ENCODE measurements at regions not wholly inside any gene's neighbourhood (a gene's known extent, or its start where the extent isn't known, plus 50 kb on each side); places are given as distances from the start of the nearest gene placed in this dataset.
"Not testable (repeated sequence)": the region's sequence is repeated elsewhere in the genome, so short reads cannot be mapped to it uniquely, and the experiment has no call there.

- DNase-seq = no peak
Observed at GRCh38 chr13:99766641-99767045, 204.9 kb downstream of the ZIC5 start.

- no peak for DNase-seq
Observed at GRCh38 chr13:99765869-99766268, 205.7 kb downstream of the ZIC5 start.

GRCh38 chr13:99760456-99760855 is 211.1 kb downstream of the ZIC5 start:
- DNase-seq = no peak

- DNase-seq = no peak
Observed at GRCh38 chr13:99759163-99759552, 212.4 kb downstream of the ZIC5 start.

GRCh38 chr13:99758460-99759162 is 213.0 kb downstream of the ZIC5 start:
- no peak for DNase-seq

- no peak for DNase-seq
Observed at GRCh38 chr13:99757756-99758459, 213.7 kb downstream of the ZIC5 start.

GRCh38 chr13:99756281-99756680 is 215.3 kb downstream of the ZIC5 start:
- no peak for DNase-seq

GRCh38 chr13:99754750-99755149 is 216.8 kb downstream of the ZIC5 start:
- DNase-seq = not testable (repeated sequence)

GRCh38 chr13:99752373-99752772 is 219.2 kb downstream of the ZIC5 start:
- DNase-seq = no peak

GRCh38 chr13:99751517-99752199 is 219.9 kb downstream of the ZIC5 start:
- DNase-seq = no peak

- DNase-seq = no peak
Observed at GRCh38 chr13:99750951-99751350, 220.6 kb downstream of the ZIC5 start.

GRCh38 chr13:99749271-99750019 is 222.1 kb downstream of the ZIC5 start:
- DNase-seq = no peak

GRCh38 chr13:99747403-99747710 is 224.2 kb downstream of the ZIC5 start:
- no peak for DNase-seq

- DNase-seq = no peak
Observed at GRCh38 chr13:99746637-99747402, 224.7 kb downstream of the ZIC5 start.

GRCh38 chr13:99743094-99743493 is 228.5 kb downstream of the ZIC5 start:
- no peak for DNase-seq

- DNase-seq = no peak
Observed at GRCh38 chr13:99741960-99742359, 229.6 kb downstream of the ZIC5 start.

- no peak for DNase-seq
Observed at GRCh38 chr13:99740251-99740979, 231.2 kb downstream of the ZIC5 start.

- DNase-seq = no peak
Observed at GRCh38 chr13:99738626-99739025, 232.9 kb downstream of the ZIC5 start.

GRCh38 chr13:99737481-99738245 is 233.9 kb downstream of the ZIC5 start:
- no peak for DNase-seq

GRCh38 chr13:99736541-99736940 is 235.0 kb downstream of the ZIC5 start:
- no peak for DNase-seq

- no peak for DNase-seq
Observed at GRCh38 chr13:99734013-99734693, 232.9 kb downstream of the TM9SF2 start.

Data from CD4-positive, alpha-beta T cell treated with Interleukin-17A for 1 hour (primary cell).